ENCODE measurements at regions not wholly inside any gene's neighbourhood (a gene's known extent, or its start where the extent isn't known, plus 50 kb on each side); places are given as distances from the start of the nearest gene placed in this dataset.

DNA sequence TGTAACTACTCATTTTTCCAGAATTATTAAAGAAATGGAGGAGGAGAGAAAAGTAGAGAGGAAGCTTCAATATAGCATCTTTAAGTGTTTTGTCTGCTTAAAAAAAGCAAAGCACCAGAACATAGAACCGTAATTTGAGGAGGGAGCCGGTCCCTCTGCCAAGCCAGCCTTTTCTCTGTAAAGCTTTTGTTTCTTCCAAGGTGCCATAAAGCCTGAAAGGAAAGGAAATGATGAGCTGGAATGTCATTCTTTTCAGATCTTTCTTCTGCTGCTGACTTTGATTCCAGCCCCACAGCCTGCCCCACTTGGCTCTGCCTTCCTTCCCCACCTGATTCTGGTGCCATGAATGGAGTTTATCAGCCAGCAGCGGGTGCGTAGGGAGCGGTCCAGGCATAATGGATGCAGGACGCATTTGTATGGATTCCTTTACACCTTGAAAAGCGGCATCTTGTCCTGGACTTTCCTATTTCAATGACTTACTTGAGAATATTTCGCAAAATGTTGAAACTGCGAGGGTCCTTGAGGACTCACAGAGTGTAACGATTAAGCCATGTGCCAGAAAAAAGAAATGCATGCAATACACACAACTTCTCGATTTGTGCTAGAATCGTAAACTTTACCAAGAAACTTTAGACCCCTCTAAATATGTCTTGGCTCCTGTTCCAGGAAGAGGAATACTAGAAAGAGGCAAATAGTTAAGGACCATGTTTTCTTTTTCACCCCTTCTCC is 569.5 kb upstream of the MGMT start:
- ATAC-seq (no peak), DNase-seq (no peak)
- H3K27me3 ChIP-seq, result peaks cover 4% of the 10 kb centered on the region
- intact Hi-C loops (cut with DNase I), result no loop called here
- TF ChIP-seq, protein P1, sequence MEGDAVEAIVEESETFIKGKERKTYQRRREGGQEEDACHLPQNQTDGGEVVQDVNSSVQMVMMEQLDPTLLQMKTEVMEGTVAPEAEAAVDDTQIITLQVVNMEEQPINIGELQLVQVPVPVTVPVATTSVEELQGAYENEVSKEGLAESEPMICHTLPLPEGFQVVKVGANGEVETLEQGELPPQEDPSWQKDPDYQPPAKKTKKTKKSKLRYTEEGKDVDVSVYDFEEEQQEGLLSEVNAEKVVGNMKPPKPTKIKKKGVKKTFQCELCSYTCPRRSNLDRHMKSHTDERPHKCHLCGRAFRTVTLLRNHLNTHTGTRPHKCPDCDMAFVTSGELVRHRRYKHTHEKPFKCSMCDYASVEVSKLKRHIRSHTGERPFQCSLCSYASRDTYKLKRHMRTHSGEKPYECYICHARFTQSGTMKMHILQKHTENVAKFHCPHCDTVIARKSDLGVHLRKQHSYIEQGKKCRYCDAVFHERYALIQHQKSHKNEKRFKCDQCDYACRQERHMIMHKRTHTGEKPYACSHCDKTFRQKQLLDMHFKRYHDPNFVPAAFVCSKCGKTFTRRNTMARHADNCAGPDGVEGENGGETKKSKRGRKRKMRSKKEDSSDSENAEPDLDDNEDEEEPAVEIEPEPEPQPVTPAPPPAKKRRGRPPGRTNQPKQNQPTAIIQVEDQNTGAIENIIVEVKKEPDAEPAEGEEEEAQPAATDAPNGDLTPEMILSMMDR (IDR thresholded peaks at IDR 0.05), result no peak
- H3K36me3 ChIP-seq, result no peaks in the 10 kb centered on the region
- H3K9me3 ChIP-seq, result no peaks in the 10 kb centered on the region
- no peak overlapping the region for H3K4me3 ChIP-seq
- no peaks in the 10 kb centered on the region for H3K4me1 ChIP-seq
- no peak overlapping the region for H3K27ac ChIP-seq

DNA sequence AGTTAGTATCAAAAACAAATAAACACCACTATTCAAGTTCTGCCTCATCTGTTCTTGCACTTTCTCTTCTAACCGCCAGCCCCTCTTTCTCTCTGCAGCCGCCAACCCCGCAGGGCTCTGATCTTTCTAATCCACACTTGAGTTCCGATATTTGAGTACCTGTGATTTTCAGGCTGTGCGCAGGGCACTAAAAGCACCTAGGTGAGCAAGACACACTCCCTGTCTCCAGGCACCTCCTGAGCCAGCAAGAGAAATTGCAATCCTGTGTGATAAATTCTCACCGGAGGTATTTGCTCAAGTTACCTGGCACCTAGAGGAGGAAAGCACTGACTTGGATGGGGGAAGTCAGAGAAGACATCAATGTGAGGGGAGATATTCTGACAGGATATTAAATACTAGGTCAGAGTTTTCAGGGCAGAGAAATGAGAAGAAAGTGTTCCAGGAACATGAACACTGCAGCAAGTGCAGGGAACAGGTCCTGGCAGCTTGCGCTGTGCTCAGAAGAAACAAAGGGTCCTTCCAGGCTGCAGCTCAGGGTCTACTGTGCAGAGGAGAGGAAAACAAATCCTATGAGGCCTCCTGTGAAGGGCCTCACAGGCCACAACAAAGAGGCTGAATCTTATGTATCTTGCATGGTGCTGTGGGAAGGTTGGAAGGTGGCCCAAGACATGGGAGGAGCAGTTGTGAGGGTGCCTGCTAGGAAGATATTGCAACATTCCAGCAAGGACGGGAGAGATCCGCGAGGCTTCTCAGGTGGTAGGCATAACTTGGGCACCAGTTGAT is 568.7 kb upstream of the MGMT start:
- H3K4me1 ChIP-seq, result no peaks in the 10 kb centered on the region
- H3K36me3 ChIP-seq, result no peaks in the 10 kb centered on the region
- TF ChIP-seq, protein P1 (IDR thresholded peaks at IDR 0.05), result no peak
- no peak for ATAC-seq
- peaks cover 4% of the 10 kb centered on the region for H3K27me3 ChIP-seq
- H3K4me3 ChIP-seq, result no peak overlapping the region
- intact Hi-C loops (cut with DNase I), result no loop called here
- no peak overlapping the region for H3K27ac ChIP-seq
- H3K9me3 ChIP-seq, result no peaks in the 10 kb centered on the region
- DNase-seq, result no peak

DNA sequence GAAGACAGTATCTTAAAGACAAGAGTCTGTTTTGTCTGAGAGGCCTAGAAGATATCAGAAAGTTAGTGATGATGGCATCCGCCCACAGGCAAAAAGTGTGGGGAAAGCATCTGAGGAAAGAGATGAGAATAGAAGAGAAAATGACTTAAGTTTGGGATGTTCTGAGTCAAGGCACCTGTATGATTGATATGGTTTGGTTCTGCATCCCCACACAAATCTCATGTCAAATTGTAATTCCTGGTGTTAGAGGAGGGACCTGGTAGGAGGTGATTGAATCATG is 568.2 kb upstream of the MGMT start:
- no peaks in the 10 kb centered on the region for H3K36me3 ChIP-seq
- no peak for DNase-seq
- intact Hi-C loops (cut with DNase I), result no loop called here
- H3K4me3 ChIP-seq, result no peak overlapping the region
- H3K4me1 ChIP-seq, result no peaks in the 10 kb centered on the region
- ATAC-seq, result no peak
- peaks cover 4% of the 10 kb centered on the region for H3K27me3 ChIP-seq
- no peaks in the 10 kb centered on the region for H3K9me3 ChIP-seq
- TF ChIP-seq, protein P1 (IDR thresholded peaks at IDR 0.05), result no peak
- no peak overlapping the region for H3K27ac ChIP-seq

DNA sequence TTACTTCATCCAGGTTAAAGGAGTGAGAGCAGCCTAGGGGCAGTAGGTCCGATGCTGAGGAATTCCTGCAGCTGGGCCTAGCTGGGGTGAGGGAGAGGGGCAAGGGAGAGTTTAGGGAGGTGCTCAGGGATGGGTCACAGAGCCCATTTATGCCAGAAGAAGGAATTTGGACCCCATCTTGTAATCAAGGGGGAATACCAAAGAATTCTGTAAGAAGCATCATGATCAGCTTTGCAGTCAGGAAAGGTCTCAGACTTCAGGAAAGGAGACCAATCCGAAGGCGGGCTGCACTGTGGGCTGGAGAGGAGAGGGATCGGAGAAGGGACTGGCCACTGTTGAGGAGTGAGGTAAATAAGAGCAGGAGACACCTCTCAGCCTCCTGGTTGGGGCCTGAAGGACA is 566.6 kb upstream of the MGMT start:
- intact Hi-C loops (cut with DNase I), result no loop called here
- TF ChIP-seq, protein P1 (IDR thresholded peaks at IDR 0.05), result no peak
- Histone ChIP-seq H3K4me3 (no peak overlapping the region), H3K27ac (no peak overlapping the region), H3K27me3 (peaks cover 4% of the 10 kb centered on the region), H3K9me3 (no peaks in the 10 kb centered on the region), H3K36me3 (no peaks in the 10 kb centered on the region), H3K4me1 (no peaks in the 10 kb centered on the region)
- DNase-seq (no peak), ATAC-seq (no peak)

DNA sequence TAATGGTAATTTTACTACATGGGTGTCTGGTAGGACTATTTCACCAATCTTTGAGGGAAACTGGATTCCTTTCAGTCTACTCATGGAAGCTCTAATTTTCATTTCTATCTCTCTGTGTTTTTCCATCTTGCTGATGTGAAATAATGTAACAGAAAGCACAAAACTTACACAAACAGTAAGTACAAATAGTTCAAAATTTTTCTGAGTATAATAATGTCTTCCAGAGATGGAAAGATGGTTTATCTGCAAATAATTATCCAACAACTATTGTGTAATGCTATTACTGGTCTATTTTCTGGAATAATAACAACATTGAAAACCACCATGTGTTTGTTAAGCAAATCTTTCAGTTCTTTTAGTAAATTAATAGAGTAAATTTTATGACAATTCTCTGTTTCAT is 565.8 kb upstream of the MGMT start:
- H3K36me3 ChIP-seq, result no peaks in the 10 kb centered on the region
- TF ChIP-seq, protein P1 (IDR thresholded peaks at IDR 0.05), result no peak
- H3K27ac ChIP-seq, result no peak overlapping the region
- no peak overlapping the region for H3K4me3 ChIP-seq
- H3K4me1 ChIP-seq, result no peaks in the 10 kb centered on the region
- intact Hi-C loops (cut with DNase I), result no loop called here
- no peaks in the 10 kb centered on the region for H3K9me3 ChIP-seq
- DNase-seq, result no peak
- ATAC-seq, result no peak
- peaks cover 1% of the 10 kb centered on the region for H3K27me3 ChIP-seq
